OCI-LY7 (cell line): ENCODE measurements at regions not wholly inside any gene's neighbourhood (a gene's known extent, or its start where the extent isn't known, plus 50 kb on each side); places are given as distances from the start of the nearest gene placed in this dataset.

Experiments
- EZH2phosphoT487 ChIP-seq: fragments of 200-600 bp; sonication (generic); IDR thresholded peaks from 2 replicates; pipeline ENCODE4 v1.6.1; 2018; ENCODE audit warnings: low read depth, borderline replicate concordance, mild to moderate bottlenecking, mixed run types, antibody characterized with exemption, low read length, moderate library complexity, mixed read lengths
- TF ChIP-seq, protein P1 (sequence below): fragments of 200-600 bp; sonication (generic); conservative IDR thresholded peaks from 2 replicates; pipeline ENCODE4 v1.5.1; 2014; ENCODE audit warnings: mild to moderate bottlenecking, antibody characterized with exemption, low read length, moderate library complexity, mixed read lengths

DNA sequence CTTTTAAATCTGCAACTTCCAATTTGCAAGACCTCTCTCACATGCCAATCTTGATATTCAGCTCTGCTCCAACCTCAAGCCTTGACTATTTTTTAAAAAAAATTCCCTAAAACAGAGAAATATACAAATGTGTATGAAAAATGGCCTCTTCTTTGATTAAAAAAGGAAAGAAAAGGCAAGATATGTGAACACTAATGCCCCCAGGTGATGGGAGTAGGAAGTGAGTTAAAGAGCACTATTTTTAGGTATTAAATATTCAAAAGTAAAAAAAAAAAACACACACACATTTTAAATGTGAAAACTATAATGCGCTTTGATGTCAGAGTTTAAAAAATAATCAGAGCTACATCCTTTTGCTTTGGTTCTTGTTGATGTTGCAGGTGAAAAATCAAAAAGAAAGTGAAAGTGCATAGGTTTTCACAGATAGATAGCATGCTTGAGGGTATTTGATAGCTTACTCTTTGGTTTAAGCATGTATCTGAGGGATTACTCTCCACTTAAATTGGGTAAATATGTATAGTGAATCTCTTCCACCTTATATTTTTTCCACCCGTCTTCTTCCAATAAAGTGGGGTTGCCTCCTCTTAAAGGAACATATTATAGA lies 406.0 kb upstream of the POU3F3 start:
- TF ChIP-seq, protein P1, sequence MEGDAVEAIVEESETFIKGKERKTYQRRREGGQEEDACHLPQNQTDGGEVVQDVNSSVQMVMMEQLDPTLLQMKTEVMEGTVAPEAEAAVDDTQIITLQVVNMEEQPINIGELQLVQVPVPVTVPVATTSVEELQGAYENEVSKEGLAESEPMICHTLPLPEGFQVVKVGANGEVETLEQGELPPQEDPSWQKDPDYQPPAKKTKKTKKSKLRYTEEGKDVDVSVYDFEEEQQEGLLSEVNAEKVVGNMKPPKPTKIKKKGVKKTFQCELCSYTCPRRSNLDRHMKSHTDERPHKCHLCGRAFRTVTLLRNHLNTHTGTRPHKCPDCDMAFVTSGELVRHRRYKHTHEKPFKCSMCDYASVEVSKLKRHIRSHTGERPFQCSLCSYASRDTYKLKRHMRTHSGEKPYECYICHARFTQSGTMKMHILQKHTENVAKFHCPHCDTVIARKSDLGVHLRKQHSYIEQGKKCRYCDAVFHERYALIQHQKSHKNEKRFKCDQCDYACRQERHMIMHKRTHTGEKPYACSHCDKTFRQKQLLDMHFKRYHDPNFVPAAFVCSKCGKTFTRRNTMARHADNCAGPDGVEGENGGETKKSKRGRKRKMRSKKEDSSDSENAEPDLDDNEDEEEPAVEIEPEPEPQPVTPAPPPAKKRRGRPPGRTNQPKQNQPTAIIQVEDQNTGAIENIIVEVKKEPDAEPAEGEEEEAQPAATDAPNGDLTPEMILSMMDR = peak; percentile 61
- no peak for TF ChIP-seq EZH2phosphoT487
